Pulmonary artery endothelial cell (primary cell): ENCODE measurements at regions not wholly inside any gene's neighbourhood (a gene's known extent, or its start where the extent isn't known, plus 50 kb on each side); places are given as distances from the start of the nearest gene placed in this dataset.

ENCODE experiments used
- DNase-seq: peaks from one replicate; pipeline ENCODE4 v3.0.0-alpha.2; 2011; ENCODE audit warnings: low read depth, low spot score

GRCh38 chr7:26011039-26011696 lies 140.8 kb upstream of the NFE2L3 start:
- DNase-seq: no peak

- DNase-seq: no peak
Measured at GRCh38 chr7:26013551-26014083, 138.4 kb upstream of the NFE2L3 start.

GRCh38 chr7:26022982-26023381 lies 129.0 kb upstream of the NFE2L3 start:
- DNase-seq: no peak

GRCh38 chr7:26029911-26030310 lies 122.1 kb upstream of the NFE2L3 start:
- DNase-seq: no peak

GRCh38 chr7:26034391-26034790 lies 117.6 kb upstream of the NFE2L3 start:
- DNase-seq: no peak

- DNase-seq: no peak
Measured at GRCh38 chr7:26035552-26035951, 116.4 kb upstream of the NFE2L3 start.

- no peak for DNase-seq
Measured at GRCh38 chr7:26036092-26036491, 115.9 kb upstream of the NFE2L3 start.

- DNase-seq: no peak
Measured at GRCh38 chr7:26038201-26038990, 113.6 kb upstream of the NFE2L3 start.

GRCh38 chr7:26040085-26040484 lies 111.9 kb upstream of the NFE2L3 start:
- no peak for DNase-seq

GRCh38 chr7:26042237-26042636 lies 109.8 kb upstream of the NFE2L3 start:
- no peak for DNase-seq

- no peak for DNase-seq
Measured at GRCh38 chr7:26043801-26044200, 108.2 kb upstream of the NFE2L3 start.

GRCh38 chr7:26044320-26044719 lies 107.7 kb upstream of the NFE2L3 start:
- DNase-seq: no peak

GRCh38 chr7:26046150-26046549 lies 105.8 kb upstream of the NFE2L3 start:
- DNase-seq: no peak

GRCh38 chr7:26046878-26047277 lies 105.1 kb upstream of the NFE2L3 start:
- no peak for DNase-seq

- no peak for DNase-seq
Measured at GRCh38 chr7:26048663-26049062, 103.3 kb upstream of the NFE2L3 start.

GRCh38 chr7:26049081-26049480 lies 102.9 kb upstream of the NFE2L3 start:
- no peak for DNase-seq

- DNase-seq: no peak
Measured at GRCh38 chr7:26051021-26051420, 101.0 kb upstream of the NFE2L3 start.

- no peak for DNase-seq
Measured at GRCh38 chr7:26052706-26053105, 99.3 kb upstream of the NFE2L3 start.

- no peak for DNase-seq
Measured at GRCh38 chr7:26054386-26054785, 97.6 kb upstream of the NFE2L3 start.

- DNase-seq: no peak
Measured at GRCh38 chr7:26055241-26055640, 96.8 kb upstream of the NFE2L3 start.

- no peak for DNase-seq
Measured at GRCh38 chr7:26060733-26061677, 91.0 kb upstream of the NFE2L3 start.
